Fibroblast of peridontal ligament (primary cell): ENCODE measurements at regions not wholly inside any gene's neighbourhood (a gene's known extent, or its start where the extent isn't known, plus 50 kb on each side); places are given as distances from the start of the nearest gene placed in this dataset.

Source experiments
- DNase-seq: peaks from one replicate; pipeline ENCODE4 v3.0.0-alpha.2; 2010; ENCODE audit errors: extremely low read depth

- no peak for DNase-seq
Observed at GRCh38 chr14:105843444-105844046, 317.2 kb downstream of the TMEM121 start.

GRCh38 chr14:105844047-105844630 is 317.8 kb downstream of the TMEM121 start:
- DNase-seq: no peak

GRCh38 chr14:105844810-105845724 is 318.7 kb downstream of the TMEM121 start:
- DNase-seq: no peak

GRCh38 chr14:105845725-105846309 is 319.4 kb downstream of the TMEM121 start:
- DNase-seq: no peak

GRCh38 chr14:105846312-105846711 is 319.9 kb downstream of the TMEM121 start:
- DNase-seq: no peak

- DNase-seq: no peak
Observed at GRCh38 chr14:105847400-105847799, 321.0 kb downstream of the TMEM121 start.

- DNase-seq: no peak
Observed at GRCh38 chr14:105848570-105848969, 322.2 kb downstream of the TMEM121 start.

- DNase-seq: no peak
Observed at GRCh38 chr14:105849933-105850626, 323.7 kb downstream of the TMEM121 start.

GRCh38 chr14:105850853-105851581 is 324.6 kb downstream of the TMEM121 start:
- DNase-seq: no peak

- no peak for DNase-seq
Observed at GRCh38 chr14:105851716-105852377, 325.5 kb downstream of the TMEM121 start.

GRCh38 chr14:105852378-105853088 is 326.1 kb downstream of the TMEM121 start:
- no peak for DNase-seq

- no peak for DNase-seq
Observed at GRCh38 chr14:105853089-105853906, 326.9 kb downstream of the TMEM121 start.

GRCh38 chr14:105853907-105854599 is 327.7 kb downstream of the TMEM121 start:
- no peak for DNase-seq

GRCh38 chr14:105854600-105855245 is 328.3 kb downstream of the TMEM121 start:
- no peak for DNase-seq

- no peak for DNase-seq
Observed at GRCh38 chr14:105855246-105855892, 329.0 kb downstream of the TMEM121 start.

GRCh38 chr14:105855893-105856675 is 329.7 kb downstream of the TMEM121 start:
- no peak for DNase-seq
